ENCODE measurements at regions not wholly inside any gene's neighbourhood (a gene's known extent, or its start where the extent isn't known, plus 50 kb on each side); places are given as distances from the start of the nearest gene placed in this dataset.

GRCh38 chr20:51095633-51096521 is 73.0 kb upstream of the KCNG1 start:
- DNase-seq (ENCODE audit: insufficient read length, low spot score) (no peak), FAIRE-seq (no peak)
- no peak for TF ChIP-seq TAF1 (IDR thresholded peaks at IDR 0.05; ENCODE audit: low read depth, low read length)

DNA sequence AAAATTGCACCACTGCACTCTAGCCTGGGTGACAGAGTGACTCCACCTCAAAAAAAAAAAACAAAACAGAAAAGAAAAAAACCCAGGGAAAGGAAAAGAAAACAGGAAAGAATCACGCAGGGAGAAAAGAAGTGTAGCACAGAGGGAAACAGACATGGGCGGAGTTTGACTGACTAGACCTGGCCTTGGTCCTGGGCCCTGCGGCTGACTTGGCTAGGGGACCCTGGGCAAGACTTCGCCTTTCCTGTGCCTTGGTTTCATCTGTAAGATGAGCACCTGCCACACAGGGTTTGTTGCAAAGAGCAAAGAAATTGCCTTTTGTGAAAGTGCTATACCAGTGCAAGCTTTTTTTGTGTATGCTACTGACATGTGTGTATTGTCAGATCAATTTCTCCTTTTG is 71.3 kb upstream of the KCNG1 start:
- no peak for TF ChIP-seq PAX5 (IDR thresholded peaks at IDR 0.05; ENCODE audit: insufficient read depth, low read length, severe bottlenecking)
- TF ChIP-seq POLR2A (IDR thresholded peaks at IDR 0.05; ENCODE audit: low read depth, low read length), result no peak
- no peak for TF ChIP-seq POLR2AphosphoS5 (IDR thresholded peaks at IDR 0.05; ENCODE audit: low read depth, low read length)
- no peak for TF ChIP-seq TAF1 (IDR thresholded peaks at IDR 0.05; ENCODE audit: low read depth, low read length)
- TF ChIP-seq SPI1 (IDR thresholded peaks at IDR 0.05; ENCODE audit: low read depth, low read length), result no peak
- no peak for TF ChIP-seq POU2F2 (IDR thresholded peaks at IDR 0.05; ENCODE audit: low read depth, low read length)
- DNase-seq (ENCODE audit: insufficient read length, low spot score) (no peak), FAIRE-seq (no peak)

DNA sequence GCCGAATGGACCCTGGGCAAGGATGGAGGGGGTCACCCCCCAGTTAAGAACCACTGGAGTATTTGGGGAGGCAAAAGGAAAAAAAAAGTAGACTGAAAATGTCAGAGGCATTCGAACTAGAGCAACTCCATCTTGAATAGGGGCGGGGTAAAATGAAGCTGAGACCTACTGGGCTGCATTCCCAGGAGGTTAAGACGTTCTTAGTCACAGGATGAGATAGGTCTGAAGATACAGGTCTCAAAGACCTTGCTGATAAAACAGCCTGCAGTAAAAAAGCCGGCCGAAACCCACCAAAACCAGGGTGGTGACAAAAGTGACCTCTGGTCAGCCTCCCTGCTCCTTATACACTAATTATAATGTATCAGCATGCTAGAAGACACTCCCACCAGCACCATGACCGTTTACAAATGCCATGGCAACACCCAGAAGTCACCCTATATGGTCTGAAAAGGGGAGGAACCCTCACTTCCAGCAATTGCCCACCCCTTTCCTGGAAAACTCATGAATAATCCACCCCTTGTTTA is 70.4 kb upstream of the KCNG1 start:
- FAIRE-seq, result no peak
- TF ChIP-seq POU2F2 (IDR thresholded peaks at IDR 0.05; ENCODE audit: low read depth, low read length) (no peak), PAX5 (IDR thresholded peaks at IDR 0.05; ENCODE audit: insufficient read depth, low read length, severe bottlenecking) (no peak), SPI1 (IDR thresholded peaks at IDR 0.05; ENCODE audit: low read depth, low read length) (no peak), TAF1 (IDR thresholded peaks at IDR 0.05; ENCODE audit: low read depth, low read length) (no peak), POLR2AphosphoS5 (IDR thresholded peaks at IDR 0.05; ENCODE audit: low read depth, low read length) (no peak), POLR2A (IDR thresholded peaks at IDR 0.05; ENCODE audit: low read depth, low read length) (no peak)
- no peak for DNase-seq (ENCODE audit: insufficient read length, low spot score)

- DNase-seq (ENCODE audit: insufficient read length, low spot score) (no peak), FAIRE-seq (no peak)
- no peak for TF ChIP-seq POLR2A (IDR thresholded peaks at IDR 0.05; ENCODE audit: low read depth, low read length)
- TF ChIP-seq PAX5 (IDR thresholded peaks at IDR 0.05; ENCODE audit: insufficient read depth, low read length, severe bottlenecking), result no peak
- no peak for TF ChIP-seq POU2F2 (IDR thresholded peaks at IDR 0.05; ENCODE audit: low read depth, low read length)
- no peak for TF ChIP-seq TAF1 (IDR thresholded peaks at IDR 0.05; ENCODE audit: low read depth, low read length)
- TF ChIP-seq POLR2AphosphoS5 (IDR thresholded peaks at IDR 0.05; ENCODE audit: low read depth, low read length), result no peak
- no peak for TF ChIP-seq SPI1 (IDR thresholded peaks at IDR 0.05; ENCODE audit: low read depth, low read length)
These were observed 69.4 kb upstream of the KCNG1 start for GRCh38 chr20:51092338-51092737.

- FAIRE-seq, result no peak
- no peak for DNase-seq (ENCODE audit: insufficient read length, low spot score)
- TF ChIP-seq PAX5 (IDR thresholded peaks at IDR 0.05; ENCODE audit: insufficient read depth, low read length, severe bottlenecking), result no peak
- TF ChIP-seq POU2F2 (IDR thresholded peaks at IDR 0.05; ENCODE audit: low read depth, low read length), result no peak
- TF ChIP-seq POLR2AphosphoS5 (IDR thresholded peaks at IDR 0.05; ENCODE audit: low read depth, low read length), result no peak
- no peak for TF ChIP-seq TAF1 (IDR thresholded peaks at IDR 0.05; ENCODE audit: low read depth, low read length)
- no peak for TF ChIP-seq POLR2A (IDR thresholded peaks at IDR 0.05; ENCODE audit: low read depth, low read length)
- TF ChIP-seq SPI1 (IDR thresholded peaks at IDR 0.05; ENCODE audit: low read depth, low read length), result no peak
These were observed 68.7 kb upstream of the KCNG1 start for GRCh38 chr20:51091406-51092195.

DNA sequence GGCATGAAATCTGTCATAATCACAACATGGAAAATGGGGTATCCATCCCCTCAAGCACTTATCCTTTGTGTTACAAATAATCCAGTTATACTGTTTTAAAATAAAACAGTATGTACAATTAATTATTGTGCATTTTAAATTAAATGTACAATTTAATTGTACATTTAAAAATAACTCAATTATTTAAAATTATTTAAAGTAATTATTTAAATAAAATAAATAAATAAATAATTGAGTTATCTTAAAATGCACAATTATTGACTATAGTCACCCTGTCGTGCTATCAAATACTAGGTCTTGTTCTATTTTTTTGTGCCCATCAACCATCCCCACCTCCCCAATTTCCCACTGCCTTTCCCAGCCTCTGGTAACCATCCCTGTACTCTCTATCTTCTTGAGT is 66.9 kb upstream of the KCNG1 start:
- no peak for DNase-seq (ENCODE audit: insufficient read length, low spot score)
- TF ChIP-seq POLR2AphosphoS5 (IDR thresholded peaks at IDR 0.05; ENCODE audit: low read depth, low read length) (no peak), PAX5 (IDR thresholded peaks at IDR 0.05; ENCODE audit: insufficient read depth, low read length, severe bottlenecking) (no peak), POLR2A (IDR thresholded peaks at IDR 0.05; ENCODE audit: low read depth, low read length) (no peak), SPI1 (IDR thresholded peaks at IDR 0.05; ENCODE audit: low read depth, low read length) (no peak), POU2F2 (IDR thresholded peaks at IDR 0.05; ENCODE audit: low read depth, low read length) (no peak), TAF1 (IDR thresholded peaks at IDR 0.05; ENCODE audit: low read depth, low read length) (no peak)
- FAIRE-seq, result no peak

DNA sequence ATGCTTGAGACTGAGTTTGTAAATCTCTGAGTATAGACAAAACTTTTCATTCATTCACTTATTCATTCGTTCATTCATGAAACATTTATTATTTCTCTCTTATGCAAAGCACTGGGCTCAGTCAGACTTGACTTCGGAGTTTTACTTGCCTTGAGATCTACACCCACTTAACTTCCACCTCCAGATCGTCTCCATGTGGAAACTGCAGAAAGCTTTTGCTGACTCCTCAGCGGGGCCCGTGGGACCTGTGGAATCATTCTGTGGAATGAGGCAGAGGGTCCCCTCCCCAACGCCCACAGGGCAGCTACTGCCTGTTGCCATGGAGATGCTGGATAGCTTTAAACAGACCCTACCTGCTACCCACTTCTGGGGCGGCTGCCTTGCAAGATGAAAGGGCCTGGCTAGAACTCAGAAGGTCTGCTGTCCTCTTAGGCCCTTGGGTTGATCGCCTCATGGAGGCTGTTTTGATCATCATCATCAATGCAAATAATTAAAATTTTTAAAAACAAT is 66.4 kb upstream of the KCNG1 start:
- TF ChIP-seq PAX5 (IDR thresholded peaks at IDR 0.05; ENCODE audit: insufficient read depth, low read length, severe bottlenecking) (no peak), POU2F2 (IDR thresholded peaks at IDR 0.05; ENCODE audit: low read depth, low read length) (no peak), SPI1 (IDR thresholded peaks at IDR 0.05; ENCODE audit: low read depth, low read length) (no peak), POLR2A (IDR thresholded peaks at IDR 0.05; ENCODE audit: low read depth, low read length) (no peak), POLR2AphosphoS5 (IDR thresholded peaks at IDR 0.05; ENCODE audit: low read depth, low read length) (no peak)
- FAIRE-seq (no peak), DNase-seq (ENCODE audit: insufficient read length, low spot score) (no peak)

- no peak for FAIRE-seq
- no peak for DNase-seq (ENCODE audit: insufficient read length, low spot score)
- TF ChIP-seq POLR2A (IDR thresholded peaks at IDR 0.05; ENCODE audit: low read depth, low read length), result no peak
- TF ChIP-seq POU2F2 (IDR thresholded peaks at IDR 0.05; ENCODE audit: low read depth, low read length), result no peak
- no peak for TF ChIP-seq TAF1 (IDR thresholded peaks at IDR 0.05; ENCODE audit: low read depth, low read length)
- TF ChIP-seq SPI1 (IDR thresholded peaks at IDR 0.05; ENCODE audit: low read depth, low read length), result no peak
- no peak for TF ChIP-seq POLR2AphosphoS5 (IDR thresholded peaks at IDR 0.05; ENCODE audit: low read depth, low read length)
These were observed 64.4 kb upstream of the KCNG1 start for GRCh38 chr20:51087266-51087665.

- DNase-seq (ENCODE audit: insufficient read length, low spot score) (no peak), FAIRE-seq (no peak)
- TF ChIP-seq PAX5 (IDR thresholded peaks at IDR 0.05; ENCODE audit: insufficient read depth, low read length, severe bottlenecking), result no peak
- TF ChIP-seq POU2F2 (IDR thresholded peaks at IDR 0.05; ENCODE audit: low read depth, low read length), result no peak
- no peak for TF ChIP-seq POLR2AphosphoS5 (IDR thresholded peaks at IDR 0.05; ENCODE audit: low read depth, low read length)
- TF ChIP-seq POLR2A (IDR thresholded peaks at IDR 0.05; ENCODE audit: low read depth, low read length), result no peak
- no peak for TF ChIP-seq SPI1 (IDR thresholded peaks at IDR 0.05; ENCODE audit: low read depth, low read length)
- TF ChIP-seq TAF1 (IDR thresholded peaks at IDR 0.05; ENCODE audit: low read depth, low read length), result no peak
These were observed 62.9 kb upstream of the KCNG1 start for GRCh38 chr20:51085769-51086168.
